ENCODE measurements at regions not wholly inside any gene's neighbourhood (a gene's known extent, or its start where the extent isn't known, plus 50 kb on each side); places are given as distances from the start of the nearest gene placed in this dataset.

DNA sequence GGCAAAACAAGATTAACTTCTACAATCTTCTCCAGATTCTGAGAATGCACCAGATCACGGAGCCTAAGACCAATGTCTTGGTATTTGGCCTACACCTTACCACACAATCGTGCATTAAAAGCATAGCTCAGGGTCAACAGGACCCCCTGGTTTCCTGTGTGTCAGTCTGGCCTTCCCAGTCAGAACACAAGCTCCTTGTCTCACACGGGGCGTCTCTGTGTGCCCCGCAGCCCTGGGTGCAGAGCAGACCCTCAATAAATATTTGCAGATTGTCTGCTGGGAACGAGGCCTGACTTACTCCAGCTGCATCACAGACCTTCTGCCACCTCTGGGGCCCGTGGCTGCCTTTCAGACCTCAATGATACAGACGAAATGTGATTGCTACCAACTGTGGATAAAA, 82.5 kb upstream of the CTNNB1 start:
- peak overlapping the region in 8 of 10 donors; percentile 50 to 79 (median 74) for H3K4me3 Mint-ChIP-seq

GRCh38 chr3:41117398-41117870, 81.9 kb upstream of the CTNNB1 start:
- Mint-ChIP-seq H3K27me3 (no peaks in the 10 kb centered on the region), H3K4me3 (peak overlapping the region; percentile 50 to 88 (median 74)), H3K4me1 (peaks cover 27 to 38% (median 36%) of the 10 kb centered on the region in 4 donors), H3K27ac (peak overlapping the region; percentile 85 to 98 (median 94)), H3K9me3 (peaks cover 0 to 8% (median 0%) of the 10 kb centered on the region in 9 donors), H3K36me3 (no peaks in the 10 kb centered on the region)
- POLR2A ChIA-PET: interaction anchor here (0.6 to 3.6 kb wide), 6 partner anchors 8 to 661 kb away, joined by 3 to 52 read pairs (median 4); partner anchors contain the start of genes CTNNB1 and RPL14
- ATAC-seq (peak; percentile 87 to 95), DNase-seq (peak; percentile 60 to 96 (median 86))

More for the DNA sequence above, 82.5 kb upstream of the CTNNB1 start:
- POLR2A ChIA-PET: interaction anchor here (0.6 to 3.6 kb wide), 4 partner anchors 10 to 660 kb away, joined by 3 to 52 read pairs (median 4); partner anchors contain the start of genes CTNNB1 and RPL14
- ATAC-seq: no peak
- Mint-ChIP-seq H3K27me3 (no peaks in the 10 kb centered on the region), H3K36me3 (no peaks in the 10 kb centered on the region), H3K9me3 (peaks cover 0 to 8% (median 0%) of the 10 kb centered on the region in 9 donors), H3K27ac (peak overlapping the region; percentile 85 to 98 (median 94)), H3K4me1 (peaks cover 27 to 38% (median 36%) of the 10 kb centered on the region in 4 donors)
- peak in 1 of 10 donors; percentile 1 for DNase-seq

DNA sequence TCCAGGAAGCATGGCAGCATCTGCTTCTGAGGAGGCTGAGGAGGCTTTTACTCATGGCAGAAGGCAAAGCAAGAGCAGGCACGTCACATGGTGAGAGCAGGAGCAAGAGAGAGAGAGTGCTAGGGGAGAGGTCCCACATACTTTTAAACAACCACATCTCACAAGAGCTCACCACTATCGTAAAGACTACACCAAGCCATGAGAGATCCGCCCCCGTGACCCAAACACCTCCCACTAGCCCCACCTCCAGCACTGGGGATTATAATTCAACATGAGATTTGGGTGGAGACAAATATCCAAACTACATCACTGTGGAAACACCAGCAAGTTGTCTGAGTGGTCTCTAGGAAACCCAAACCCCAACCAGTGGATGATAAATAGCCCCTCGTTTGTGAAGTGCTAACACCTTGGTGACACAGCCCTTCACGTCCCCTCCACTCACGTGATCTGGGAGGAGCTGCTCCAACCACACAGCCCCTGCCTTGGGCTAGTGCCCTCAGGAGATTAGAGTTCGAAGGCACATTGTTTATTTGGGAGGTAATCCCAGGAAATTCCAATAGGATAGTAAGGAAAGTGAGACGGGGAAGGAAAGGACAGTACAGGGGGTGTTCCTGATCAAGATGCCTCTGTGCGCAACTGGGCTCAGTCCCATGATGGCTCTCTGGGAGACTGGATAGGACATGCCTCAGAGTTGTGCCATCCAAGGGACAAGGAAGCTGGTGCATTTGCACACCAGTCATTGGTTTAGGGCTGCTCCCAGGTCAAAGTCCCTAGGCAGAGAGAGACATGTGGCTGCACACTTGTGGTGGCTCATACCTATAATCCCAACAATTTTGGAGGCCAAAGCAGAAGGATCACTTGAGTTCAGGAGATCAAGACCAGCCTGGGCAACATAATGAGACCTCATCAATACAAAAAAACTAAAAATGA, 80.6 kb upstream of the CTNNB1 start:
- peak in 5 of 10 donors; percentile 20 to 52 (median 40) for DNase-seq
- no peaks in the 10 kb centered on the region for H3K36me3 Mint-ChIP-seq
- peaks cover 0 to 5% (median 0%) of the 10 kb centered on the region in 9 donors for H3K9me3 Mint-ChIP-seq
- H3K27me3 Mint-ChIP-seq: no peaks in the 10 kb centered on the region
- H3K4me1 Mint-ChIP-seq: peaks cover 27 to 38% (median 36%) of the 10 kb centered on the region in 4 donors
- POLR2A ChIA-PET: interaction anchor here (1.1 to 3.6 kb wide), 2 partner anchors 80 to 81 kb away, joined by 5 to 52 read pairs; partner anchors contain the start of gene CTNNB1
- ATAC-seq: peak in 1 of 2 donors; percentile 42
- peak overlapping the region in 9 of 10 donors; percentile 50 to 88 (median 74) for H3K4me3 Mint-ChIP-seq
- peak overlapping the region; percentile 85 to 98 (median 94) for H3K27ac Mint-ChIP-seq

- H3K27ac Mint-ChIP-seq: peak overlapping the region in 4 of 10 donors; percentile 16 to 62 (median 38)
- ATAC-seq (no peak), DNase-seq (no peak)
- H3K4me3 Mint-ChIP-seq: no peak overlapping the region
- H3K27me3 Mint-ChIP-seq: peaks cover 0 to 7% (median 3%) of the 10 kb centered on the region in 5 donors
- H3K36me3 Mint-ChIP-seq: peaks cover 0 to 4% (median 0%) of the 10 kb centered on the region in 3 donors
- peaks cover 27 to 38% (median 36%) of the 10 kb centered on the region in 4 donors for H3K4me1 Mint-ChIP-seq
- POLR2A ChIA-PET: no interaction called here
- peaks cover 0 to 5% (median 3%) of the 10 kb centered on the region in 9 donors for H3K9me3 Mint-ChIP-seq
Measured at GRCh38 chr3:41120460-41120859, 78.8 kb upstream of the CTNNB1 start.

DNA sequence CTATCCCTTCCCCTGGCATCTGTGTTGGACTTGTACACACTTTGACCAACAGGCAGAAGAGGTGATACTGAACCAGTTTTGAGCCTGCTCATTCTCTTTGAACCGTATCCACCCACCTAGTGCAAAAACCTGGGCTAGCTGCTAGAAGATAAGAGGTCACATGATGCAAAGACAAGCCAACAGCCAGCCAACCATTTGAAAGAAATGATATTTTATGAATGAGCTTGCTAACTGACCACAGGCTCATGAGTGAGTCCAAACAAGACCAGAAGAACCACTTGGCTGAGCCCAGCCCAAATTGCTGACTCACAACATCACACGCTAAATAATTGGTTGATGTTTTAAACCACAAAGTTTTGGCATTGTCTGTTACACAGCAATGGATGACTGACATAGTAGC, 74.0 kb upstream of the CTNNB1 start:
- POLR2A ChIA-PET: no interaction called here
- H3K4me1 Mint-ChIP-seq: peaks cover 0 to 3% (median 0%) of the 10 kb centered on the region in 4 donors
- DNase-seq: no peak
- H3K27ac Mint-ChIP-seq: no peak overlapping the region
- H3K9me3 Mint-ChIP-seq: peaks cover 8 to 32% (median 24%) of the 10 kb centered on the region in 9 donors
- H3K4me3 Mint-ChIP-seq: no peak overlapping the region
- H3K27me3 Mint-ChIP-seq: peaks cover 0 to 16% (median 5%) of the 10 kb centered on the region in 5 donors
- ATAC-seq: no peak
- H3K36me3 Mint-ChIP-seq: peaks cover 0 to 13% (median 12%) of the 10 kb centered on the region in 3 donors

DNA sequence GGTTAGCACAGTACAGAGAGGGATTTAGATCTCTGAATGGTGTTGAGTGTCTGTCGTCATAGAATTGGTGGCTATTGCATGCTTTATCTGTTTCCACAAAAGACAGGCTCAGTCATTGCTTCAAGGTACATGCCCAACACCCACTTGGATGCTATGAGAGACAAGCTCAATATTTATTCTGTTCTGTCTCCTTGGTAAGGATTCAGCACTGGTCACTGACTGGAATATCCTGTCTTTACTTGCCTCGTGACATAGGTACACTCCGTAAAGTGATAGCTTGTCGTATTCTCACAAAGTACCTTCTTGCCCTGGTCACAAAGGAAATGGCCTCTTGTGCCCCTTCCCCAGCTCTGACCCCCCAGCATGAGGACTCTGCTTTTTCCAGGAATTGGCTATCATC, 72.8 kb upstream of the CTNNB1 start:
- no peak overlapping the region for H3K27ac Mint-ChIP-seq
- H3K9me3 Mint-ChIP-seq: peaks cover 10 to 35% (median 27%) of the 10 kb centered on the region in 9 donors
- no peak overlapping the region for H3K4me3 Mint-ChIP-seq
- H3K4me1 Mint-ChIP-seq: no peaks in the 10 kb centered on the region
- peaks cover 0 to 16% (median 5%) of the 10 kb centered on the region in 5 donors for H3K27me3 Mint-ChIP-seq
- POLR2A ChIA-PET: interaction anchor here (1.0 to 1.3 kb wide), 2 partner anchors 12 to 73 kb away, joined by 3 read pairs; partner anchors contain the start of gene CTNNB1
- DNase-seq: no peak
- no peak for ATAC-seq
- peaks cover 0 to 14% (median 13%) of the 10 kb centered on the region in 3 donors for H3K36me3 Mint-ChIP-seq

DNA sequence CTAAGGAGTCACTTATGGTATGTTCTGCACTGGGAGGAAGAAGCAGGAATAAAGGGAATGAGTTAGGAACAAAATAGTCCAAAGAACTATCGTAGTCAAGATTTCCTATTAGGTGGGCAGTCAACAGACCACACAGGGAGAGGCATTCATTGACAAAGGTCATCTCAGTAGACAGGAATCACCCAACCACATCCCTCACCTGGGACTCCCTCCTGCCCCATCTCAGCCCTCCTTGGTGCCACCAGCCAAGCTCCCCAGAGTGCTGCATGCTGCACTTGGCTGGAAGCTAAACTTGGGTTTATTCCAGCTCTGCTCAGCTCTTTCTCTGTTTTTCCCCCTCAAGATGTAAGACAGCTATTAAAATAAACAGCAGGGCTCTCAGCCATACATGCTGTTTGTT, 72.3 kb upstream of the CTNNB1 start:
- no peaks in the 10 kb centered on the region for H3K4me1 Mint-ChIP-seq
- H3K27ac Mint-ChIP-seq: no peak overlapping the region
- peaks cover 0 to 16% (median 5%) of the 10 kb centered on the region in 5 donors for H3K27me3 Mint-ChIP-seq
- POLR2A ChIA-PET: interaction anchor here (1.0 to 1.3 kb wide), 2 partner anchors 12 to 72 kb away, joined by 3 read pairs; partner anchors contain the start of gene CTNNB1
- DNase-seq (no peak), ATAC-seq (no peak)
- no peak overlapping the region for H3K4me3 Mint-ChIP-seq
- H3K36me3 Mint-ChIP-seq: peaks cover 0 to 14% (median 13%) of the 10 kb centered on the region in 3 donors
- H3K9me3 Mint-ChIP-seq: peaks cover 10 to 35% (median 27%) of the 10 kb centered on the region in 9 donors

GRCh38 chr3:41127414-41127813, 71.9 kb upstream of the CTNNB1 start:
- H3K9me3 Mint-ChIP-seq: peaks cover 10 to 35% (median 27%) of the 10 kb centered on the region in 9 donors
- H3K27me3 Mint-ChIP-seq: peaks cover 0 to 16% (median 5%) of the 10 kb centered on the region in 5 donors
- no peaks in the 10 kb centered on the region for H3K4me1 Mint-ChIP-seq
- ATAC-seq: no peak
- no peak for DNase-seq
- H3K36me3 Mint-ChIP-seq: peaks cover 0 to 14% (median 13%) of the 10 kb centered on the region in 3 donors
- H3K27ac Mint-ChIP-seq: no peak overlapping the region
- POLR2A ChIA-PET: no interaction called here
- H3K4me3 Mint-ChIP-seq: no peak overlapping the region

GRCh38 chr3:41129731-41130130, 69.6 kb upstream of the CTNNB1 start:
- peaks cover 0 to 14% (median 13%) of the 10 kb centered on the region in 3 donors for H3K36me3 Mint-ChIP-seq
- peaks cover 10 to 35% (median 27%) of the 10 kb centered on the region in 9 donors for H3K9me3 Mint-ChIP-seq
- POLR2A ChIA-PET: no interaction called here
- ATAC-seq: no peak
- DNase-seq: no peak
- H3K27me3 Mint-ChIP-seq: peaks cover 0 to 16% (median 5%) of the 10 kb centered on the region in 5 donors
- H3K4me1 Mint-ChIP-seq: no peaks in the 10 kb centered on the region
- no peak overlapping the region for H3K27ac Mint-ChIP-seq
- H3K4me3 Mint-ChIP-seq: no peak overlapping the region

DNA sequence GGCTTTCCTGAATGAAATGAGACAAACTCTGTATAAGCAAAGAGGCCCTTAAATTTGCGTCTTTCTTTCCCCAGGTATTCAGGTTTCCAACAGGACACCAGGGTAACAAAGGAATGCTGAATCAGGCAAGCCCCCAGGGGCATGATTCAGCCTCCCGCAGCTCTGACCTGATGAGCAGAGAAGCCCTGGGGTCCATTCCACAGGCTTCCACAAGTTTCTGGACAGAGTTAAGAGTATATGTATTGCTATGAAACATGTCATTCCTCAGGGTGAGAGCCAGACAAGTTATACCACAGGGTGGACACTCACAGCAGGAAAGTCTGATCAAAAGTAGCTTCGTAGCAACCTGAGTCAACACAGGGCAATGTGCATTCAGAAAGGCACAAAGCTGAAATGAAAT, 68.1 kb upstream of the CTNNB1 start:
- peaks cover 0 to 2% (median 0%) of the 10 kb centered on the region in 5 donors for H3K27me3 Mint-ChIP-seq
- DNase-seq (no peak), ATAC-seq (no peak)
- peaks cover 5 to 37% (median 24%) of the 10 kb centered on the region in 9 donors for H3K9me3 Mint-ChIP-seq
- H3K36me3 Mint-ChIP-seq: peaks cover 0 to 13% (median 11%) of the 10 kb centered on the region in 3 donors
- no peak overlapping the region for H3K4me3 Mint-ChIP-seq
- no peaks in the 10 kb centered on the region for H3K4me1 Mint-ChIP-seq
- H3K27ac Mint-ChIP-seq: no peak overlapping the region
- POLR2A ChIA-PET: no interaction called here

DNA sequence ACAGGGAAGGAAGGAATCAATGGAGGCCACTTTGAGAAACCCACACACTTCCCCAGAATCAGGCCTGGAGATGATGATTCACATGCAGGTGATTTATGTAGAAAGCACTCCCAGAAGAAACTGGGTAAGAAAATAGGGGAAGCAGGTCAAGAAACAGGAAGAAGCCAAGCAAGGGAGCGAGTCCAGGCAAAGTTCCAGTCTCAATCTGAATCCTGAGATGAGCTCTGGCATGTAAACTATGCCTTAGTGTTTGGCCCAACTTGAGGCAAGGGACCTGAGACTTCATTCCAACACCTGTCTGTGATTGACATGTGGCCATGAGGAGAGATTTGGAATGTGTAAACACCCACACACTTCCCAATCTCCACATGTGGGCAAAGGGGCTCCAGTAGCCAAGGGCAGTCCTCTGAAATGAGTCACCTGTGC, 61.6 kb upstream of the CTNNB1 start:
- peaks cover 0 to 1% (median 0%) of the 10 kb centered on the region in 5 donors for H3K27me3 Mint-ChIP-seq
- no peak for DNase-seq
- no peak overlapping the region for H3K4me3 Mint-ChIP-seq
- no peaks in the 10 kb centered on the region for H3K36me3 Mint-ChIP-seq
- POLR2A ChIA-PET: no interaction called here
- peaks cover 0 to 6% (median 0%) of the 10 kb centered on the region in 9 donors for H3K9me3 Mint-ChIP-seq
- H3K4me1 Mint-ChIP-seq: peaks cover 0 to 4% (median 2%) of the 10 kb centered on the region in 4 donors
- no peak overlapping the region for H3K27ac Mint-ChIP-seq
- no peak for ATAC-seq

- H3K4me3 Mint-ChIP-seq: no peak overlapping the region
Measured at GRCh38 chr3:41138146-41138545, 61.2 kb upstream of the CTNNB1 start.

More at GRCh38 chr3:41138146-41138545, 61.2 kb upstream of the CTNNB1 start:
- peaks cover 0 to 4% (median 2%) of the 10 kb centered on the region in 4 donors for H3K4me1 Mint-ChIP-seq
- peaks cover 0 to 6% (median 0%) of the 10 kb centered on the region in 9 donors for H3K9me3 Mint-ChIP-seq
- peaks cover 0 to 2% (median 0%) of the 10 kb centered on the region in 5 donors for H3K27me3 Mint-ChIP-seq
- no peaks in the 10 kb centered on the region for H3K36me3 Mint-ChIP-seq
- H3K27ac Mint-ChIP-seq: no peak overlapping the region
- ATAC-seq (no peak), DNase-seq (no peak)
- POLR2A ChIA-PET: interaction anchor here (0.9 kb wide), 1 partner anchor 12 kb away, joined by 3 read pairs; no protein-coding TSS in a partner anchor
